DOHH2 (cell line): ENCODE measurements at regions not wholly inside any gene's neighbourhood (a gene's known extent, or its start where the extent isn't known, plus 50 kb on each side); places are given as distances from the start of the nearest gene placed in this dataset.

ENCODE experiments used
- H3F3A ChIP-seq: fragments of 200-600 bp; sonication (generic), shearing (Covaris generic); 2 replicates; pipeline ENCODE4 v1.6.0; 2016; ENCODE audit warnings: antibody characterized with exemption, mild to moderate bottlenecking; ENCODE audit not compliant: control insufficient read depth, insufficient read depth
- H3K27ac ChIP-seq: fragments of 200-600 bp; sonication (generic); 2 replicates; pipeline ENCODE4 v1.5.1; 2014; ENCODE audit warnings: low read depth, mild to moderate bottlenecking, low read length, moderate library complexity
- H3K27me3 ChIP-seq: fragments of 200-600 bp; sonication (generic); 2 replicates; pipeline ENCODE4 v1.6.1; 2014; ENCODE audit warnings: mild to moderate bottlenecking, low read length, mixed read lengths; ENCODE audit not compliant: control insufficient read depth
- H3K36me3 ChIP-seq: fragments of 200-600 bp; sonication (generic); 2 replicates; pipeline ENCODE4 v1.6.1; 2014; ENCODE audit warnings: mild to moderate bottlenecking, low read length, moderate library complexity, mixed read lengths; ENCODE audit not compliant: control insufficient read depth
- H3K4me1 ChIP-seq: fragments of 200-600 bp; sonication (generic); 2 replicates; pipeline ENCODE4 v1.6.1; 2014; ENCODE audit warnings: mild to moderate bottlenecking, low read length, mixed read lengths; ENCODE audit not compliant: control insufficient read depth
- H3K4me2 ChIP-seq: fragments of 200-600 bp; sonication (generic); 2 replicates; pipeline ENCODE4 v1.6.0; 2014; ENCODE audit warnings: mild to moderate bottlenecking, low read length, moderate library complexity
- H3K4me3 ChIP-seq: fragments of 200-600 bp; sonication (generic); 2 replicates; pipeline ENCODE4 v1.5.1; 2014; ENCODE audit warnings: mild to moderate bottlenecking, low read length, mixed read lengths
- H3K79me2 ChIP-seq: fragments of 200-600 bp; sonication (generic); 2 replicates; pipeline ENCODE4 v1.6.1; 2014; ENCODE audit warnings: mild to moderate bottlenecking, low read length, mixed read lengths; ENCODE audit not compliant: control insufficient read depth
- H3K9me2 ChIP-seq: fragments of 200-600 bp; sonication (generic); replicated peaks from 2 replicates; pipeline ENCODE4 v1.6.1; 2014; ENCODE audit warnings: mild to moderate bottlenecking, low read length, mixed read lengths; ENCODE audit not compliant: control insufficient read depth
- H3K9me3 ChIP-seq: fragments of 200-600 bp; sonication (generic); 2 replicates; pipeline ENCODE4 v1.6.1; 2014; ENCODE audit warnings: antibody characterized with exemption, low read length, mixed read lengths; ENCODE audit not compliant: control insufficient read depth, insufficient read depth
- H4K20me1 ChIP-seq: fragments of 200-600 bp; sonication (generic); 2 replicates; pipeline ENCODE4 v1.6.0; 2014; ENCODE audit warnings: low read depth, mild to moderate bottlenecking, antibody characterized with exemption, low read length, moderate library complexity; ENCODE audit not compliant: control insufficient read depth, insufficient read depth
- EZH2phosphoT487 ChIP-seq: fragments of 200-600 bp; sonication (generic); IDR thresholded peaks from 2 replicates; pipeline ENCODE4 v1.6.1; 2017; ENCODE audit warnings: borderline replicate concordance, mild to moderate bottlenecking, antibody characterized with exemption, low read length, moderate library complexity, mixed read lengths
- TF ChIP-seq, protein P1 (sequence below): fragments of 200-600 bp; sonication (generic); IDR thresholded peaks from one replicate; pipeline ENCODE4 v1.5.1; 2014; ENCODE audit warnings: antibody characterized with exemption, mild to moderate bottlenecking, low read depth, low read length; ENCODE audit not compliant: poor library complexity, severe bottlenecking

DNA sequence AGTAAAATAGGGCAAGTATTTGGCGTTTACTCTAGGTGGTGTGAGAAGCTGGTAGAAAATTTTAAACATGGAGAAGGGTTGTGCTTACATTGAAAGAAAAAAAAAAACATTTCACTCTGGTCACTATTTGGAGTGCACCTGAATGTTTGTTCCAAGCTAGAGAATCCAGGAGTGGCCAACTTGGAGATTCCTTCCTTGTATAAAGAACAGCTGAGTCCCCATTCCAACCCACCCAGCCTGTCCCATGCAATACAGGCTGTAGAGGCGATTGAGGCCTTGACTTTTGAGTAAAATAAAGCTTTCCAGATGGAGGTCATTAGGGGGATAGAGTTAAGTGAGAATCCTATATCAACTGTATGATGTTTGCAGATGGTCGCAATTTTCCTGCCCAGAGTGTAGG, 203.8 kb upstream of the SYT4 start:
- H3F3A ChIP-seq, result no peaks in the 10 kb centered on the region
- no peak for TF ChIP-seq EZH2phosphoT487
- TF ChIP-seq, protein P1, sequence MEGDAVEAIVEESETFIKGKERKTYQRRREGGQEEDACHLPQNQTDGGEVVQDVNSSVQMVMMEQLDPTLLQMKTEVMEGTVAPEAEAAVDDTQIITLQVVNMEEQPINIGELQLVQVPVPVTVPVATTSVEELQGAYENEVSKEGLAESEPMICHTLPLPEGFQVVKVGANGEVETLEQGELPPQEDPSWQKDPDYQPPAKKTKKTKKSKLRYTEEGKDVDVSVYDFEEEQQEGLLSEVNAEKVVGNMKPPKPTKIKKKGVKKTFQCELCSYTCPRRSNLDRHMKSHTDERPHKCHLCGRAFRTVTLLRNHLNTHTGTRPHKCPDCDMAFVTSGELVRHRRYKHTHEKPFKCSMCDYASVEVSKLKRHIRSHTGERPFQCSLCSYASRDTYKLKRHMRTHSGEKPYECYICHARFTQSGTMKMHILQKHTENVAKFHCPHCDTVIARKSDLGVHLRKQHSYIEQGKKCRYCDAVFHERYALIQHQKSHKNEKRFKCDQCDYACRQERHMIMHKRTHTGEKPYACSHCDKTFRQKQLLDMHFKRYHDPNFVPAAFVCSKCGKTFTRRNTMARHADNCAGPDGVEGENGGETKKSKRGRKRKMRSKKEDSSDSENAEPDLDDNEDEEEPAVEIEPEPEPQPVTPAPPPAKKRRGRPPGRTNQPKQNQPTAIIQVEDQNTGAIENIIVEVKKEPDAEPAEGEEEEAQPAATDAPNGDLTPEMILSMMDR, result no peak
- no peaks in the 10 kb centered on the region for H3K79me2 ChIP-seq

GRCh38 chr18:43482136-43482535, 204.8 kb upstream of the SYT4 start:
- H3K27ac ChIP-seq, result no peak overlapping the region
- TF ChIP-seq EZH2phosphoT487, result no peak
- TF ChIP-seq, protein P1, result no peak
- no peak overlapping the region for H3K4me3 ChIP-seq
- no peaks in the 10 kb centered on the region for H3K27me3 ChIP-seq
- peaks cover 17% of the 10 kb centered on the region; the same call in 1 of the 2 replicates for H3K9me3 ChIP-seq
- no peaks in the 10 kb centered on the region for H3K4me1 ChIP-seq
- no peaks in the 10 kb centered on the region for H3K36me3 ChIP-seq
- no peaks in the 10 kb centered on the region for H3K79me2 ChIP-seq
- no peaks in the 10 kb centered on the region for H3K9me2 ChIP-seq
- H3K4me2 ChIP-seq, result no peak overlapping the region
- no peaks in the 10 kb centered on the region for H4K20me1 ChIP-seq
- H3F3A ChIP-seq, result no peaks in the 10 kb centered on the region

More for the DNA sequence above, 203.8 kb upstream of the SYT4 start:
- H3K4me3 ChIP-seq, result no peak overlapping the region
- no peaks in the 10 kb centered on the region for H3K4me1 ChIP-seq
- H3K27ac ChIP-seq, result no peak overlapping the region
- no peaks in the 10 kb centered on the region for H3K27me3 ChIP-seq
- H3K36me3 ChIP-seq, result no peaks in the 10 kb centered on the region
- no peak overlapping the region for H3K4me2 ChIP-seq
- no peaks in the 10 kb centered on the region for H4K20me1 ChIP-seq
- H3K9me3 ChIP-seq, result peaks cover 9% of the 10 kb centered on the region; the same call in 1 of the 2 replicates
- no peaks in the 10 kb centered on the region for H3K9me2 ChIP-seq

GRCh38 chr18:43482600-43482999, 205.3 kb upstream of the SYT4 start:
- no peaks in the 10 kb centered on the region for H3K36me3 ChIP-seq
- H3K4me3 ChIP-seq, result no peak overlapping the region
- no peaks in the 10 kb centered on the region for H3F3A ChIP-seq
- H3K27ac ChIP-seq, result no peak overlapping the region
- no peak for TF ChIP-seq EZH2phosphoT487
- TF ChIP-seq, protein P1, result no peak
- H3K9me3 ChIP-seq, result peaks cover 17% of the 10 kb centered on the region; the same call in 1 of the 2 replicates
- no peaks in the 10 kb centered on the region for H3K79me2 ChIP-seq
- no peaks in the 10 kb centered on the region for H3K27me3 ChIP-seq
- no peaks in the 10 kb centered on the region for H3K4me1 ChIP-seq
- no peaks in the 10 kb centered on the region for H4K20me1 ChIP-seq
- H3K9me2 ChIP-seq, result no peaks in the 10 kb centered on the region
- no peak overlapping the region for H3K4me2 ChIP-seq
